Large intestine (tissue), 3 donors: ENCODE measurements at regions not wholly inside any gene's neighbourhood (a gene's known extent, or its start where the extent isn't known, plus 50 kb on each side); places are given as distances from the start of the nearest gene placed in this dataset.
"Not testable (repeated sequence)": the region's sequence is repeated elsewhere in the genome, so short reads cannot be mapped to it uniquely, and the experiment has no call there.

Experiments
- DNase-seq, 2 donors: peaks; one replicate each; pipeline versions ENCODE4 v3.0.0 to v3.0.0-alpha.2; 2013
- H3K27ac ChIP-seq: one replicate; pipeline ENCODE4 v1.5.1; 2013; ENCODE audit warnings: low read length
- H3K27me3 ChIP-seq: 2 replicates; pipeline ENCODE4 v1.6.1; 2013; ENCODE audit warnings: low read length; ENCODE audit not compliant: control insufficient read depth, insufficient read depth
- H3K36me3 ChIP-seq: 2 replicates; pipeline ENCODE4 v1.6.1; 2013; ENCODE audit warnings: low read length; ENCODE audit not compliant: control insufficient read depth, insufficient read depth
- H3K4me1 ChIP-seq: one replicate; pipeline ENCODE4 v1.6.1; 2013; ENCODE audit warnings: low read length; ENCODE audit not compliant: control insufficient read depth, insufficient read depth
- H3K4me3 ChIP-seq: one replicate; pipeline ENCODE4 v1.5.1; 2013; ENCODE audit warnings: low read length
- H3K9me3 ChIP-seq: one replicate; pipeline ENCODE4 v1.6.1; 2013; ENCODE audit warnings: mild to moderate bottlenecking, low read depth, low read length, moderate library complexity; ENCODE audit not compliant: control insufficient read depth
- WGBS: methylation state at CpG from one replicate; pipeline ENCODE4 v1.1.5; 2013; ENCODE audit warnings: low lambda C conversion rate; ENCODE audit not compliant: insufficient coverage; 5-methylcytosine and 5-hydroxymethylcytosine counted together

GRCh38 chrY:9278842-9279241, 58.4 kb upstream of the TSPY4 start:
- H3K4me1 ChIP-seq, H3K27ac ChIP-seq, H3K4me3 ChIP-seq, H3K9me3 ChIP-seq, DNase-seq, H3K36me3 ChIP-seq, H3K27me3 ChIP-seq: not testable (repeated sequence)
- no CpG with 5 or more reads among the region's 7 CpGs for WGBS
